Keratinocyte (primary cell): ENCODE measurements at regions not wholly inside any gene's neighbourhood (a gene's known extent, or its start where the extent isn't known, plus 50 kb on each side); places are given as distances from the start of the nearest gene placed in this dataset.

Experiments used
- DNase-seq: peaks from one replicate; pipeline ENCODE4 v3.0.0-alpha.2; 2011; ENCODE audit warnings: low read depth, missing footprints, low spot score
- FAIRE-seq: peaks from 2 replicates; lab custom pipeline; 2011; peaks lifted over from hg19 to GRCh38; lab: Jason Lieb, UNC
- H2AFZ ChIP-seq: 2 replicates; pipeline ENCODE4 v1.6.0; 2012; ENCODE audit warnings: low read length, control low read depth, inconsistent platforms; ENCODE audit not compliant: control insufficient read depth
- H3K27ac ChIP-seq: 2 replicates; pipeline ENCODE4 v1.5.1; 2011; ENCODE audit warnings: low read length; ENCODE audit not compliant: control insufficient read depth, insufficient read depth
- H3K27me3 ChIP-seq: 3 replicates; pipeline ENCODE4 v1.6.0; 2011; ENCODE audit warnings: low read length; ENCODE audit not compliant: control insufficient read depth, insufficient read depth; ENCODE audit errors: extremely low read depth
- H3K36me3 ChIP-seq, 2 experiments: 2 replicates in 1 of 2; 3 replicates in 1 of 2; pipeline ENCODE4 v1.5.1; 2011; ENCODE audit warnings: low read length in 2 of 2, mild to moderate bottlenecking in 1 of 2; ENCODE audit not compliant: control insufficient read depth in 2 of 2, insufficient read depth in 2 of 2; ENCODE audit errors: extremely low read depth in 1 of 2
- H3K4me1 ChIP-seq: 3 replicates; pipeline ENCODE4 v1.5.1; 2011; ENCODE audit warnings: low read length; ENCODE audit not compliant: control insufficient read depth, insufficient read depth; ENCODE audit errors: extremely low read depth
- H3K4me2 ChIP-seq: 3 replicates; pipeline ENCODE4 v1.6.0; 2011; ENCODE audit warnings: low read depth, low read length; ENCODE audit not compliant: control insufficient read depth, insufficient read depth; ENCODE audit errors: extremely low read depth
- H3K4me3 ChIP-seq, 3 experiments: fragments of 200-600 bp in 1 of 3; sonication (generic) in 1 of 3; 2 replicates in 2 of 3; 3 replicates in 1 of 3; pipeline ENCODE4 v1.5.1; 2011 to 2016; ENCODE audit warnings: low read length in 3 of 3, mild to moderate bottlenecking in 3 of 3, control low read depth in 2 of 3, inconsistent platforms in 1 of 3, low read depth in 1 of 3, mixed read lengths in 1 of 3, mixed run types in 1 of 3, moderate library complexity in 1 of 3; ENCODE audit not compliant: control insufficient read depth in 2 of 3, insufficient read depth in 2 of 3; ENCODE audit errors: extremely low read depth in 1 of 3
- H3K79me2 ChIP-seq: 2 replicates; pipeline ENCODE4 v1.6.0; 2012; ENCODE audit warnings: low read length; ENCODE audit not compliant: control insufficient read depth, insufficient read depth
- H3K9ac ChIP-seq: 3 replicates; pipeline ENCODE4 v1.6.0; 2011; ENCODE audit warnings: low read length; ENCODE audit not compliant: control insufficient read depth, insufficient read depth; ENCODE audit errors: extremely low read depth
- H3K9me1 ChIP-seq: 3 replicates; pipeline ENCODE4 v1.6.0; 2011; ENCODE audit warnings: low read length; ENCODE audit not compliant: control insufficient read depth, insufficient read depth; ENCODE audit errors: extremely low read depth
- H3K9me3 ChIP-seq: 2 replicates; pipeline ENCODE4 v1.5.1; 2012; ENCODE audit warnings: low read depth, low read length; ENCODE audit not compliant: control insufficient read depth
- H4K20me1 ChIP-seq: 3 replicates; pipeline ENCODE4 v1.6.0; 2011; ENCODE audit warnings: low read length; ENCODE audit not compliant: control insufficient read depth, insufficient read depth; ENCODE audit errors: extremely low read depth
- CTCF ChIP-seq, 3 experiments: IDR thresholded peaks in 1 of 3; conservative IDR thresholded peaks in 1 of 3; optimal IDR thresholded peaks in 1 of 3; 2 replicates in 2 of 3; 3 replicates in 1 of 3; pipeline versions ENCODE3 to v1.5.1; 2011; ENCODE audit warnings: low read length in 3 of 3, mild to moderate bottlenecking in 3 of 3, moderate library complexity in 2 of 3, control low read depth in 1 of 3, inconsistent platforms in 1 of 3; ENCODE audit not compliant: insufficient read depth in 2 of 3; ENCODE audit errors: extremely low read depth in 1 of 3
- EZH2 ChIP-seq: IDR thresholded peaks from one replicate; pipeline ENCODE4 v1.6.1; 2012; ENCODE audit warnings: inconsistent platforms, mild to moderate bottlenecking, low read length, moderate library complexity
- dilution Hi-C: fragments of 300-500 bp; cut with MboI; formaldehyde crosslinking; loops from one replicate; pipeline ENCODE4 v1.7.0; 2020; ENCODE audit warnings: low sequenced_read_pairs; ENCODE audit not compliant: extremely low pct_ligation_motif_present

DNA sequence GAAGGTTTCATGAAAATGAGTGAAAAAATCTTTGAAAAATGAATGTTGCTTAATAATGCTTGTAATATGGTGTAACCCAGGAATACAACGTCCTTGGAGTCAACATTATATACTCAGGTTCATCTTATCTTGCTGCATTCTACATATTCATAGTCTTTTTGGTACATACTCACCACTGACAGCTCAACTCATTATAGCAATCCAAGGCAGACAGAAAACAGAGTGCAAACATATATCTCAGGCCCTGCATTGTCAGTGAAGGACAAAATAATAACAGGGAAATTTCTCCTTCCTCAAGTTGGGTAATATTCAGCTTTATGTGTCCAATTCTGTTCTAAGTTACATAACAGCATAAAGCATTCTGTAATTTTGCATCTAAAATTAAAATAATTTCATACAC, 1353.0 kb upstream of the SEL1L start:
- TF ChIP-seq EZH2 (no peak), CTCF (optimal IDR thresholded peaks at IDR 0.05 in 1 of 3, IDR thresholded peaks at IDR 0.05 in 1 of 3, conservative IDR thresholded peaks at IDR 0.05 in 1 of 3; ENCODE audit: extremely low read depth in 1 of 3, insufficient read depth in 2 of 3, low read length in 3 of 3) (no peak)
- Histone ChIP-seq H3K9ac (no peak overlapping the region), H3K4me1 (no peaks in the 10 kb centered on the region), H3K79me2 (no peaks in the 10 kb centered on the region), H3K9me3 (no peaks in the 10 kb centered on the region), H3K27ac (no peak overlapping the region), H3K36me3 (no peaks in the 10 kb centered on the region), H2AFZ (no peak overlapping the region), H3K4me3 (no peak overlapping the region), H4K20me1 (no peaks in the 10 kb centered on the region), H3K9me1 (no peaks in the 10 kb centered on the region), H3K4me2 (no peak overlapping the region), H3K27me3 (no peaks in the 10 kb centered on the region)
- DNase-seq: no peak
- dilution Hi-C loops: no loop called here
- no peak for FAIRE-seq

- H2AFZ ChIP-seq: no peak overlapping the region
- no peak overlapping the region for H3K4me2 ChIP-seq
- no peaks in the 10 kb centered on the region for H3K79me2 ChIP-seq
- no peak overlapping the region for H3K27ac ChIP-seq
- DNase-seq (no peak), FAIRE-seq (no peak)
- TF ChIP-seq EZH2 (no peak), CTCF (optimal IDR thresholded peaks at IDR 0.05 in 1 of 3, IDR thresholded peaks at IDR 0.05 in 1 of 3, conservative IDR thresholded peaks at IDR 0.05 in 1 of 3; ENCODE audit: extremely low read depth in 1 of 3, insufficient read depth in 2 of 3, low read length in 3 of 3) (no peak)
- H3K9me3 ChIP-seq: no peaks in the 10 kb centered on the region
- no peaks in the 10 kb centered on the region for H3K4me1 ChIP-seq
- H3K4me3 ChIP-seq: no peak overlapping the region
- no peaks in the 10 kb centered on the region for H3K9me1 ChIP-seq
- no peak overlapping the region for H3K9ac ChIP-seq
- H3K27me3 ChIP-seq: no peaks in the 10 kb centered on the region
- dilution Hi-C loops: no loop called here
- H3K36me3 ChIP-seq: no peaks in the 10 kb centered on the region
- no peaks in the 10 kb centered on the region for H4K20me1 ChIP-seq
Observed at GRCh38 chr14:82889701-82890100, 1356.0 kb upstream of the SEL1L start.
